Panc1 (cell line): ENCODE measurements at regions not wholly inside any gene's neighbourhood (a gene's known extent, or its start where the extent isn't known, plus 50 kb on each side); places are given as distances from the start of the nearest gene placed in this dataset.
"Not testable (repeated sequence)": the region's sequence is repeated elsewhere in the genome, so short reads cannot be mapped to it uniquely, and the experiment has no call there.

Source experiments
- ATAC-seq: fragments of 200-7000 bp; cut with Tn5 transposase; 2 replicates; pipeline ENCODE4 v1.9.1; 2020; ENCODE audit warnings: mild to moderate bottlenecking, moderate library complexity
- BruUV-seq: library from RNA; stranded (reverse); fragments of 400-500 nt; replicated peaks from 2 replicates; lab custom pipeline; 2021; lab: Mats Ljungman, UMichigan
- CTCF ChIA-PET: fragments of 300-600 bp; sonication (Branson Sonifier 250); formaldehyde crosslinking; loops from one replicate; lab custom pipeline; 2022; ENCODE audit warnings: antibody characterized with exemption; lab: Charles Lee
- POLR2A ChIA-PET: fragments of 300-600 bp; sonication (Branson Sonifier 250); formaldehyde crosslinking; loops from one replicate; lab custom pipeline; 2022; ENCODE audit warnings: antibody characterized with exemption; lab: Charles Lee
- DNase-seq: peaks from one replicate; pipeline ENCODE4 v3.0.0-alpha.2; 2010; ENCODE audit warnings: low read depth, low spot score
- H3K27ac ChIP-seq: 2 replicates; pipeline ENCODE4 v1.5.1; 2011; ENCODE audit warnings: mild to moderate bottlenecking, low read length, inconsistent platforms
- H3K27me3 ChIP-seq: fragments of 200-500 bp; sonication (Bioruptor generic); 2 replicates; pipeline ENCODE4 v1.6.0; 2014; ENCODE audit warnings: low read length, inconsistent platforms; ENCODE audit not compliant: control insufficient read depth, insufficient read depth
- H3K36me3 ChIP-seq: fragments of 200-500 bp; sonication (Bioruptor generic); 2 replicates; pipeline ENCODE4 v1.5.1; 2014; ENCODE audit warnings: inconsistent platforms, mild to moderate bottlenecking, low read length, moderate library complexity; ENCODE audit not compliant: control insufficient read depth, insufficient read depth
- H3K4me1 ChIP-seq: 2 replicates; pipeline ENCODE4 v1.5.1; 2011; ENCODE audit warnings: inconsistent platforms, mild to moderate bottlenecking, low read length, moderate library complexity; ENCODE audit not compliant: control insufficient read depth, insufficient read depth
- H3K4me3 ChIP-seq, 2 experiments: 2 replicates each; pipeline ENCODE4 v1.5.1; 2011 to 2012; ENCODE audit warnings: low read depth in 2 of 2, low read length in 2 of 2, mild to moderate bottlenecking in 2 of 2, inconsistent platforms in 1 of 2, moderate library complexity in 1 of 2
- H3K9me3 ChIP-seq: fragments of 200-500 bp; sonication (Bioruptor generic); 2 replicates; pipeline ENCODE4 v1.5.1; 2014; ENCODE audit warnings: low read depth, mild to moderate bottlenecking, inconsistent platforms, low read length, moderate library complexity; ENCODE audit not compliant: control insufficient read depth, insufficient read depth
- in situ Hi-C: cut with HindIII; loops from 2 replicates; pipeline ENCODE4 v1.10.0; 2016; ENCODE audit warnings: low sequenced_read_pairs, low pct_unique_long_range_greater_than_20kb
- intact Hi-C: fragments of 100-400 bp; cut with micrococcal nuclease; formaldehyde crosslinking; loops from one replicate; pipeline ENCODE4 v1.10.0; 2022; ENCODE audit not compliant: unreplicated experiment

GRCh38 chr2:87549561-87550202 lies 198.2 kb upstream of the PLGLB2 start:
- H3K4me3 ChIP-seq, H3K4me1 ChIP-seq, in situ Hi-C loops, DNase-seq, H3K27ac ChIP-seq, intact Hi-C loops, ATAC-seq, H3K36me3 ChIP-seq, H3K27me3 ChIP-seq, H3K9me3 ChIP-seq, CTCF ChIA-PET, POLR2A ChIA-PET, BruUV-seq: not testable (repeated sequence)

- DNase-seq, intact Hi-C loops, POLR2A ChIA-PET, in situ Hi-C loops, H3K27me3 ChIP-seq, BruUV-seq, H3K27ac ChIP-seq, H3K4me1 ChIP-seq, H3K36me3 ChIP-seq, H3K4me3 ChIP-seq, CTCF ChIA-PET, H3K9me3 ChIP-seq: not testable (repeated sequence)
- ATAC-seq: peak; percentile 52; the same call in 1 of the 2 replicates
Observed at GRCh38 chr2:87554678-87555077, 193.2 kb upstream of the PLGLB2 start.

DNA sequence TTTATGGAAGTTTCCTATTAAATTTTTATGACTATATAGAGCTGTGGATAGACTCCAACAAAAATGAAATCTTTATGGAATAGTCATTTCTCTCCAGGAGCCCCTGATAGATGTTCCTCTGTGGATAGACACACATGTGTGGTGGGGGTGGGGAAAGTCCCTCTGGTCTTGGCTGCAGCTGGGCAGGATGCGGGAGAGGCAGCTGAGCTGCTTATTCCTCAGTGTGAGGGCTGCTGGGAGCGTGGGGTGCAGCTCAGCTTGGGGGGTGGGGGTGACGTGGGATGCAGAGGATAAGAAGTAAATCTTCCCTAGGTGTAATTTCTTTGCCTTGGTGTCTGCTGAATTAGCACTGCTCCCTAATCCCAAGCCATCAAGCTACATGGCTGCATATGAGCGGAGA lies 192.8 kb upstream of the PLGLB2 start:
- ATAC-seq, intact Hi-C loops, H3K4me3 ChIP-seq, H3K36me3 ChIP-seq, H3K9me3 ChIP-seq, H3K27me3 ChIP-seq, CTCF ChIA-PET, H3K27ac ChIP-seq, H3K4me1 ChIP-seq, POLR2A ChIA-PET, in situ Hi-C loops, BruUV-seq, DNase-seq: not testable (repeated sequence)

DNA sequence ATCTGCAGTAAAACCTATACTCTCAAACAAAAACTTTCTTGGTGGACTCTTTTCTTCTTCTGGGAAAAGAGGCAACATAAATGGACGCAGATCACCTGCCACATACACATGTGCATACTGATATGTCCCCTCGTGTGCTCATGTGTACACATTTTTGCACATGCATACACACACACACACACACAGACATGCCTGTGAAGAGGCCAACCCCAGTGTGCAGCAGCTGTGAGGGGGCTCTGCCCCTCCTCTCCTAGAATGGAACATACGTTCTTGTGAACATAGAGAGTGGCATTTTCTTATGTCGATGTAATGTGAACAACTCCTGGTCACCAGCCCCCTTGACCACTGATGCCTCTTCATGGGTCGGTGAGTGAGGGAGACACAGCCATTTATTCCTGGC lies 188.9 kb upstream of the PLGLB2 start:
- in situ Hi-C loops, H3K9me3 ChIP-seq, H3K4me1 ChIP-seq, ATAC-seq, CTCF ChIA-PET, H3K4me3 ChIP-seq, DNase-seq, H3K36me3 ChIP-seq, H3K27me3 ChIP-seq, POLR2A ChIA-PET, H3K27ac ChIP-seq, intact Hi-C loops: not testable (repeated sequence)
- BruUV-seq: TSS peak; percentile 55

DNA sequence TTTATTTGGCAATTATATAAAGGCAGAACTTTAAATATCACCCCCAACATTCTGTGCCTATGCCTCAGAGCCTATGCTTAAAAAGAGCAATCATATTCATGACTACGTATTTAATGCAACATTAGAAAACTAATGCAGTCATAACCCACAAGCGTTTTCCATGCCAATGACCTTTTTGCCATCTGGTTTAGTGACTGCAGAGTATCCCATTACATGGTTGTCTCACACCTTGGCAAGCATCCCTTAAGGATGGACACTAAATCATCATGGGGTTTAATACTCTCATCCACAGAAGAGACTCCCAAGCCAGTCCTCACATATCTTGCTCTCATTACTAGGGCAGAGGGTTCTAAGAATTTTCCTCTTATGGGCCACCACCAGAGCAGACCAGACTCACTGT lies 188.2 kb upstream of the PLGLB2 start:
- H3K27me3 ChIP-seq, BruUV-seq, H3K4me1 ChIP-seq, H3K27ac ChIP-seq, H3K36me3 ChIP-seq, POLR2A ChIA-PET, ATAC-seq, H3K9me3 ChIP-seq, in situ Hi-C loops, DNase-seq, CTCF ChIA-PET, H3K4me3 ChIP-seq, intact Hi-C loops: not testable (repeated sequence)

DNA sequence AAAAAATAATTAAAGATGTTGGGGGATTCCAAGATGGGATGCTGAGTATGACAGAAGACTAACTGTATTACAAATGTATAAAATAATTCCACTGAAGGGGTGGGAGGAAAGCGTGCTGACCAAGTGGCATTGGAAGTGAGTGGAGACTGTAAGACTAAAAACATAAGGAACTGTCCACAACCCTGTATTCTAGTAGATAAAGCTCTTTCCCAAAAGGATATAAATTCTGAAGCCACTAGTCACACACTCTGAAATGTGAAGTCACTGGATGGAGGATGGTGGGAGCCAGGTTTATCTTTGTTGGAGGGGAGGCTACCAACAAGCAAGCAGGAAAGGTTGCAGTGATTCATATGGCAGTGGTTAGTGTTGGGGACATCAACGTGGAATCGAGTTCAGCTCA lies 182.8 kb upstream of the PLGLB2 start:
- not testable (repeated sequence) for DNase-seq

DNA sequence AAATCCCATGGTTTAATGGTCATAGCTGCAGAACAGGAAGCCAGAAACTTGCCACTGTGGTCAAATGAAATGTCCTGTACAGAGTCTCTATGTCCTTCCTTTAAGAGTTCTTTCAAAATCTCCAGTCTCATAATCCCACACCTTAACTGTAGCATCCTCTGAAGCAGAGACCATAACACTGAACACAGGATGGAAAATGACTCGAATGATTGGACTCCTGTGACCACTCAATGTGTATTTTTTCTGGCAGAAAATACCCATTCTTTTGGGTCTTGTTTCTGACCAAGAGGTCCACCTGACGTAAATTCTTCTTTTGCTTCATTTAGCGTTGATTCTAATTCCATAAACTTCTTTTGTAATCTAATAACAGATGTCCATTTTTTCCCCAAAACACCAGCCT lies 181.4 kb upstream of the PLGLB2 start:
- H3K27ac ChIP-seq, in situ Hi-C loops, H3K4me3 ChIP-seq, BruUV-seq, ATAC-seq, CTCF ChIA-PET, intact Hi-C loops, H3K4me1 ChIP-seq, H3K9me3 ChIP-seq, POLR2A ChIA-PET, H3K36me3 ChIP-seq, DNase-seq, H3K27me3 ChIP-seq: not testable (repeated sequence)

More for the DNA sequence above, 182.8 kb upstream of the PLGLB2 start:
- in situ Hi-C loops, ATAC-seq, H3K4me1 ChIP-seq, H3K27me3 ChIP-seq, BruUV-seq, H3K36me3 ChIP-seq, intact Hi-C loops, H3K9me3 ChIP-seq, CTCF ChIA-PET, H3K4me3 ChIP-seq, POLR2A ChIA-PET, H3K27ac ChIP-seq: not testable (repeated sequence)
